Left forelimb (tissue), 1 donor: ENCODE measurements at regions not wholly inside any gene's neighbourhood (a gene's known extent, or its start where the extent isn't known, plus 50 kb on each side); places are given as distances from the start of the nearest gene placed in this dataset.

Experiments
- DNase-seq: peaks from one replicate; pipeline ENCODE4 v3.0.0-alpha.2; 2018; ENCODE audit warnings: low spot score

DNA sequence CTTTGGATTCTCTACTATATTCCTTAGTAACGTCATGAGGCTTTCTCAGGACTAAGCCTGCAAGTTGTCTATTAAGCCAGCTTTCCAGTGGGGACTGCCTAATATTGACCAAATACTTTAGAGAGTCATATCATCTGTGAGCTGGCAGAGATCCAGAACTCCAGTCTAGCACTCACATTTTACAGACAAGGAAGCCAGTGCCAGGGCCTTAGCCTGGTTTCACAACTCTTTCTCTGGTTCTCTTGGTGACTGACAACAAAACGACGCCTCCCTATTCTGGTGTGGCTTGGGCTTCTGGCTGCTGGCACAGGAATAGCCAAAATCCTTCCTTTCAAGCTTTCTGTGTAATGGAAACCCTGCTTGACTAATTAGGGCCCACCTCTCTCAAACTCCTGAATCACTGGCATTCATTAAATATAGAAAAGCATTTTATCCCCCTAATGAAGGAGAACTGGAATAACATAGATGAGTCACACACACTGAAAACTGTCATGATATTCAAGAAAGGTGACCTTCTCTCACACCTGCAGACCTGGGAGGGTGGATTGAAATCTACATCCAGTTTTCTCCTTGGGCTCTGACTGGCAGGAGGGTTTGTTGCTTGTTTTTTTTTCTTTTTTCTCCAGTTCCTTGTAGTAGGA, 75.2 kb upstream of the UBL3 start:
- DNase-seq, result no peak

DNA sequence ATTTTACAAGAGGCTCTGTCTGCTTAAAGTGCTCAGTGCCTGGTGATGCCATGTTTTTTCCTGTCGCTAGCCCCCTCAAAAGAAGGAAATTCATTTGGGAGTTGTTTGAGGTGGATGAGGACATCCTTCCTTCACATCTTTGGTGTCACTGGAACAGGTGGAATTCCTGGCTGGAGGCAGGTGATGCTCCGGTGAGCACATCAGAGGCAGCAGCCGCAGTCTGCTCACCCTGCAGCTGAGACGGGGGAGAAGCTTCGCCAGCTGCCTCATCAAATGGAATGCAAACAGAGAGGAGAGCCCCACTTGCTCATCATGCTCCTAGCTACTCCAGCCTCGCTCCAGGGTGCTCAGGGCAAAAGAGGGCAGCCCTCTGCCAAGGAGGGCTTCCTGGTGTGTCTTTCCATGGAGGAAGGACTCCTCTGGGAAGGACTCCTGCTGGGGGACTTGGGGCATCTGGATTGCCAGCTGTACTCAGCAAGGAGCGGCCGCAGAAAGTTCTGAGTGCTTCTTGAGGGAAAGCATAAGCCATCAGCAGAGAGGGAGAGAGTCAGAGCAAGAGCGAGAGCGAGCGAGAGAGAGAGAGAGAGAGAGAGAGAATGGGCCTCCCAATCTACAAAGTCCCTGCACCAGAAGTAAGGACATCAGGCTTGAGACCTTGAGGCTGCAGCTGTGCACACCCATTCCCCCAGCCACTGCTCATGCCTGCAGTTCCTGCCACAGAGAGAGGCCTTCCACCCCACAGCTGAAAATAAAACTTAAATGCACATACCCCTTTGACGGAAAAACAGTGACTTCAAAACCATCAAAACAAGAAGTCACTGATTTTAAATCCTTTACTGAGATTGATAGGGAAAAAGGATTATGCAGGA, 74.3 kb upstream of the UBL3 start:
- DNase-seq, result no peak

DNA sequence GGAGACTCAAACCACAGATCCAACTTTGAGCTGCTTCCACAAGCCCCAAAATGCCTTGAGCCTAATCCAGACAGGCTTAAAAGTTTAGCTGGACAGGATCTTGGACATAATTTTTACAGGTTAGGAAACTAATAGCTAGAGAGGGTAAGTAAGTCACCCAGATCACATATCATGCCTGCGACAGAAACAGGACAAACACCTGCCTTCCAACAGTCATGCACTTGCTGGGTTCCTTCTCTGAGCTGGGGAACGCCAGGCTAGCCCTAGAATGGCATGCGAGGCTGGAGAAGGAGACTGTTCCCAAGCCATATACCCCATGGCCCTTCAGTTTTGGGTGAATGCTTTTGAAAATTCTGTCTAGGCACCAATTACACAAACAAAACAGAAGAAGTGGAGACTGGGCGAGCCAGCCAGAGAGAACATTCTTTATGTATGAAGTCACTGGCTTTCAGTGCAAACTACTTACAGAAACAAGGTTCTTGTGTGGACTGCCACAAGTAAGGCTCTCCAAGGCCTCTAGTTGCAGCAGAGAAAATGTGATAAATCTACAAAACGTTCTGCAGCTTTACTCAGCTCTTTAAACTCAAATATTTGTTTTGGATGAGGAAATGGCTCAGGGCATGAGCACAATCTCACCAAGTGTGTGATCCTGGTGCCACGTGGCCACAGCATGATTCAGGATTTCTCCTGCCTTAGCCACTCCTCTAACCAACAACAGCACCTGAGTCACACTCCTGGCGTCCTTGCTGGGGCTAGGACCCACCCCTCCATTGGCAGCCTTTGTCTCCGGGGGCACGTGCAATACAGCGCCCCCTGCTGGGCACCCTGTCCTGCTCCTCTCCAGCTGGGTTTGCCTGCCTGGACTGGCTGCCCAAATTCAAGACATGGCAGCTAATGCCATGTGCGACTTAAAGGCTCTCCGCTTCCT, 73.4 kb upstream of the UBL3 start:
- no peak for DNase-seq

DNA sequence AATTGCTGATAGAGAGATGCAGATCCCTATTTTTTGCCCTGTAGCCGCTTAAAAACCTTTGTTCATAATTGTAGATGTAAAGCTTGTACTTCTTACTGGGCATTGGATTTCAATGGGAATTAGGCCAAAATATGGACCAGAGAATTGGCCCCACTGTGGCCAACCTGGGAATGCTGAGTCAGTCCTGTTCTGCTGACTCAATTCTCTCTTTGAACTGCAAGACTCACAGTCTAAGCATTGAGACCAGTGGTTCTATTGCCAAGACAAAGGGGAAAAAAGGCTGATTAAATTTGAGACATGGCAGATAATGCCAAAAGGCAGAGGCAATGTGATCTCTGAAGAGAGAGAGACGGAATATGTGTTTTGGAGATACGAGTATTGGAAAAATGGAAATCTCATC, 72.5 kb upstream of the UBL3 start:
- DNase-seq, result no peak

DNA sequence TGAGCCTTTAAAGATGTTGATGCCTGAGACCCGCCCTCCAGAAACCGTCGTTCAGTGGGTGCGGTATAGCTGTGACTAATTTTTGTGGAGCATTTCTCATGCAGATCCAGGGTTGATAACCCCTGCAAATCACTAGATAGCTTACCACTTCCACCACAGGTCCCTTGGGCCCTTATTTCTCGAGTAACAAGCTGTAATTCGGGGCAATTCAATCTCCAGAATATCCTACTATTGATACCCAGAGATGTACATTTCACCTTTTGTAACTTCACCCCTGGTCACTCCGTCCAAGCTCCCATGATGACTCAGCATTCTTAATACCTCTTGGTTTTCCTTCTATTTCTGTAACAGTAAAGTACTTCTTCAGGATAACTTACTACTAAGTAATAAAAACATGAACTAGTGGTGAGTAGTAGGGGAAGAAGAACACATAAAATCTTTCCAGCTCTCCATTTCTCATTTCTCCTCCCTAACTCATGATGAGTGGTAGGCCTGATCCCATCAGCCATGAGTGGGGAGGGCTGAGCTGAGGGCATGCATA, 71.9 kb upstream of the UBL3 start:
- no peak for DNase-seq

DNA sequence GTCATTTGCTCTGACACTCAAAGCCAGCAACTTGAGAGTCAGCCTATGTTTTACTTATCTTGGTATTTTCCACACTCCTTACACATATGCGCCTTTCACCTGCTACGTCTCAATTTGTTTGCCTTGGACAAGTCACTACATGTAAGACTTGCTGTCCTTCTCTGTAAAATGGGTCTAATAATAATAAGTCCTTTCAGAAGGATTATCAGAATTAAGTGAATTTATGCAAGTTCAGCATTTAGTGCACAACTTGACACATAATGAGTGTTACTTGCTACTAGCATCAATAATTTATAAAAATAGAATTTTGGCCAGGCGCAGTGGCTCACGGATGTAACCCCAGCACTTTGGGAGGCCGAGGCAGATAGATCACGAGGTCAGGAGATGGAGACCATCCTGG, 71.1 kb upstream of the UBL3 start:
- no peak for DNase-seq

DNA sequence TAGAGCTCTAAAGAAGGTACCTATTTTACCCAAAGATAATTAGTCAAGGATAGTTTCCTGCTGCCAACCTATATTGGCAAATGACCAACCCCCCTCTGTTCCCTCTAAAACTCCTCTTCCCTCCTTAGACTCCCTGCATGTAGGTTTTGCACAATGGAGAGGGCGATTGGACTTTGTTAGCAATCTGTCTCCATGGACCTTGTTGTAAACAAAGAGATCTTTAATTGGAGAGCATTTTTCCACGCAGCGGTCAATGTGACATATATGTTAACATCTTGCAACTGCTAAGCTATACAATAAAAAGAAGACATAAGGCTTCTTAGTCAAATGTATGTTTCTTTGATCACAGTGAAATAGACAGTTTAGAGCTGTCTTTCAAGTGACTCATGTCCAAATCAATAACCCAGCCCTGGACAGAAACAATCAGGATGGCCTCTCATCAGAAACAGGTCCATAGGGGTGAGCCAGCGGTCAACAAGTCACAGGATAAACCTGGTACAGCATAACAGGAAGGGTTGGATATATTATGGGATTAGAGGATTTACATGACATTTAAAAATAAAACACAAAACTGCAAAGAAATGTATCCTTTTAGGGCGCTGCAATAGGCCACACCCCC, 69.7 kb upstream of the UBL3 start:
- DNase-seq, result no peak

DNA sequence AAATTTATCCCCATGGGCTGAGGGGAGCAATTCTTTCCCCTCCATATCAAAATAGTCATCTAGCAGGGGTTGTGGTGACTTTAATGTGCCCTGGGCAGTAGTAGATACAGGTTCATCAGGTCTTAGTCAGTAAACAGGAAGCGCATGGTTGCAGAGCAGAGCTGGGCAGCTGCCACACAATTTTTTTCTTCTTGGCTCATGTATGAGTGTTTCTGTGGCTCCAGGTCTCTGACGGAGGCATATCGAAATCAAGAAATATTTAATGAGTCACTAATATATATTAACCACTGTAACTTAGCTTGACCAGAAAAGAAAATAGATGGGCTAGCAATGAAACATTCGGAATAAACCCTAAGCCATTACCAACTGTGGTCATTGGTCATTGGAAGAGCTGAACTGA, 68.4 kb upstream of the UBL3 start:
- no peak for DNase-seq

DNA sequence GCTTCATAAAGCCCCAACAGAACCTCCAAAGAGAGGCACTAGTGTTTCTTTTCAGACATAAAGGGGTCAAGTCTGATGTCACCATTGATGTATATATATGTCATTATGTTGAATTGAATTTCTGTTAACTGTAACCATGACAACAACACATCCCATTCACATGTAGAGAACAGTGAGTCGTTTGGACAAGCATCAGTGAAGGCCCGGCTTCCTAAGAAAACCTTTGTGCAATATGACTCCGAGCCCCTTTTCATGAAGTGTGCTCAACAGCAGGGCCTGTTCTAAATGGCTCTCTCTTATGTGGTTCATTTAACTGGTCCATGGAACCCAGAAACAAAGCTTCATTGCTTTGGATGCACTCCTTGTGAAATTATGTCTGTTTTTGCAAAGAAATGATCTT, 67.2 kb upstream of the UBL3 start:
- no peak for DNase-seq

DNA sequence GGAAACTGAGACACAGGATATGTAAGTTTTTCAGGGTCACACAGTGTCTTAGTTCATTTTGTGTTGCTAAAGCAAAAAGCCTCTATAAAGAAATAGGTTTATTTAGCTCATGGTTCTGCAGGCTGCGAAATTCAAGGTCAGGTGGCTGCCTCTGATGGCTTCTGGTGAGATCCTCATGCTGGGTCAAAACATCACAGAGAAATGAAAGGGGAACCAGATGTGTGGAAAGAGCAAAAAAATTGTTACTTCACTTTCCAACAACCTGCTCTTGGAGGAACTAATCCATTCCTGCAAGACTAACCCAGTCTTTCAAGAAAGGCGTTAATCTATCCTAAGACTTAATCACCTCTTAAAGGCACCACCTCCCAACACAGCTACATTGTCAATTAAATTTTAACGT, 64.2 kb upstream of the UBL3 start:
- DNase-seq, result no peak

DNA sequence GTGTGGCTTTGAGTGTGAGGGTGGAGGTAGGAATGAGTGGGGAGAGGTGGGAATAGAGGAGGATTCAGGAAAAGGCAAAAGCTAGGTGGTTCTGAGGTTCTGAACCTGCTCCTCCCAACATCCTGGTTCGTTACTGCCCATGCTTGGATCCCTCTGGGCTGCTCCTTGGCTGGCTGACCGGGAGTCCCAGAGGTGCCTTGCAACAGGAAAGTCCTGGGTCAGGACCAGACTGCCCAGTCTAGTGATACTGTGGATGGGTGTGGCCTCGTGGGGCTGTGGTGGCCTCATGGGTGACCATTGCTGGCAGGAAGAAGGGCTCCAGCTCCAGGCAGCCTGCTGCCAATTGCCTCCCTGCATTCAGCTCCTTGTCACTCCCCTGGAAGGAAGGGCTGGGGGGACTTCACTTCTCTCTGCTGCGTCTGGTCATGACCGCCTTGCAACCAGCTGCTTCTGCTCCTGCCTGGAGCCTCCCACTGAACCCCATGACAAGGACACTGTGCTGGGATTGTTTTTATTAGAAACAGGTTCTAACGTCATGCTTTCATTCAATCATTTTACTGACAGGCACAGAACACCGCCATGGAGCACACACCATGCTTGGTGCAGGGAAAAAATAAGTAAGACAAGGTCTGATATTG, 61.5 kb upstream of the UBL3 start:
- DNase-seq, result no peak

DNA sequence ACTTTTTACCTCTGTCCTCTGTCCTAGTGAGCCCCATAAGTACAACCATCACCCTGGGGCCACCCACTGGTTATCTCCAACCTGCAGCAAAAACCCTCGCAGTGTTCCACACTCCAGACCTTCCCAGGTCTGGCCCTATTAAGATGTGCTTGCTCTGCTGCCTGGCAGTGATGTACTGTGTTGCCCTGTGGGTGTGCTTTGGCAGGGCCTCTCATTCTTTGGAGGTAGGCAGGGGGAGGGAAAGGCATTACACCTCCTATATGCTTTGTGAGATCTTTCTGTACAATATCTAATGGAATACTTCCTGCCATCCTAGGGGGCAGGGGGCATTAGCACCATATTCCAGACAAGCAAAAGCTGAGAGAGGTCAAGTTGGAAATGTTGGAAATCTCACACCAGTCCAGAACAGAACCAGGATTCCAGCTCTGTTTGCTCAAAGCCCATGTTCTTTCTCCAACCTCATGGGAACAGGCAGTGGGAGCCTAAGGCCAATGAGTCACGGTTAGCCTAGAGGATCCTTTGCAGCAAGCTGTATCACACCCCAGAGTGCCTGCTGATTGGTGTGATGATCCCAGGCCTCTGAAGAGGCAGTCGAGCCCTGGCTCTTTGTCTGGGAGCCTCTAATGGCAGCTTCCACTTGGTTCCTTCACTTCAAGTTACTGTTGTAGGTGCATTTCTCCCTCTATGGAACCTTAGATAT, 59.7 kb upstream of the UBL3 start:
- no peak for DNase-seq

DNA sequence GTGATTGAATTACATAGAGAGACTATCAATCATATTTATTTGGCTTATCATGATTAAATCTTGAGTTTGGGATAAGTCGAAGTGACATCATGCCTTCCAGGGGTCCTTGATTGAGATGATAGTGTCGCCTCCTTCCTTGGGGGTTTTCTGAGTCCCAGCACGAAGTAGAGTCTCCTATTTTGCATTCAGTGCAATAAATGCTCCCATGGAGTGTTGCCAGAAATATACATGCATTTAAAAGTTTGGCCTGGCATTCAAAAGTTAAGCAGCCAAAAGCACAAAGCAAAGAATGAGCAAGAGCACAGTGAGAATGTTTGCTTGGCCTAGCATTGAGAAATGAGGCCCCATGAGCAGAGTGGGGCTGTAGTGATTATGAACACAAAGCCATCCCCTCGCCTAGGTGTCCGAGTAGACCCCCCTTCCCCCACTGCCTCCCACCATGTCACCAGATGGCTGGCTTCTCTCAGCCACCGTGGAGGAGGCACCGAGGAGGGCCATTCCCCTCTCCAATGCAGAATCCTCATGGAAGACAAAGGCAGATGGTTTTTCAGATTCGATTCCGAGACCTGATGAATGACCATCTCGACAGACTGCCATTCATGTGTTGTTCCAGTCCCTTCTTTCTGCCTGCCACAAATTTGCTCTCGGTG, 58.8 kb upstream of the UBL3 start:
- DNase-seq, result no peak

DNA sequence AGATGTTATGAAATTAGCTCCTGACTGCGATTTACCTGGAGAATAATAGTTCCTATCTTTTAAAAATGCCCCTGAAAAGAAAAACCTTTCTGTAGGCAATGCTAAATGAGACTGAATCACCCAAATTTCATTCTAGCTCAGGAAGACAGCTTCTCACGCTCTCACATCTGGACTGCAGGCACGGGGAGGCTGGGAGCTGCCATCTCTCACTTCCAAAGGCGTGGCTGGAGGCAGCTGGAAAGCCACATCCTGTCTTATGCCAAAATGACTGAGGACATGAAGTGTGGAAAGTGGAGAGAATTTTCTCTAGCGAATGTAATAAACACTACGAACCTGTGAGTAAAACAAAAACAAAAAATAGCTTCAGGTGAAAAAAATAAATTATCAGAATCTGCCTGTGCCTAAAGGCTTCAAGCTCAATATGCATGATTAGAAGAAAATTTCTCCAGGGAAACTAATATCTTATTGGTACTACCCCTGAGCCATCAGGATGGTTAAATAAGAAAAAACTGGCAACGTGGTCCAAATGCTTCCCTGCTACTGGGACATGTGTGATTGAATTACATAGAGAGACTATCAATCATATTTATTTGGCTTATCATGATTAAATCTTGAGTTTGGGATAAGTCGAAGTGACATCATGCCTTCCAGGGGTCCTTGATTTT, 58.1 kb upstream of the UBL3 start:
- DNase-seq, result no peak

DNA sequence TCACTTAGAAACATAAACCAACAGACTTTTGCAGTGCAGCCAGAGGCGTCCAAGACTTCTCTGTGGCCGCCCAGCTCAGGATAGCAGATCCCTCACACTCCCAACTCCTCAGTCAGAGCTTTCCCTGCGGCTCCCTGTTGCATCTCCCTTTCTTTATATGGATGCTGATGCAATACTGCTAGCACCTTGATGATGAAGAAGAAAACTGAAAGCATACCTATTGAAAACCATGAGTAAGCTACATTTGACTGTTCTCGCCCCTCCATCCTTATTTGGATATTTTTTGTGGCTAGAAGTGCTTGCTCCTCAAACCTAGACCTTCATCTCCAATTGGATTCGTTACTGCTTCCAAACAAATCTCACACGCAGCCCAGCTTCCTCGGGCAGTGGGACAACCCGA, 57.3 kb upstream of the UBL3 start:
- DNase-seq, result no peak

DNA sequence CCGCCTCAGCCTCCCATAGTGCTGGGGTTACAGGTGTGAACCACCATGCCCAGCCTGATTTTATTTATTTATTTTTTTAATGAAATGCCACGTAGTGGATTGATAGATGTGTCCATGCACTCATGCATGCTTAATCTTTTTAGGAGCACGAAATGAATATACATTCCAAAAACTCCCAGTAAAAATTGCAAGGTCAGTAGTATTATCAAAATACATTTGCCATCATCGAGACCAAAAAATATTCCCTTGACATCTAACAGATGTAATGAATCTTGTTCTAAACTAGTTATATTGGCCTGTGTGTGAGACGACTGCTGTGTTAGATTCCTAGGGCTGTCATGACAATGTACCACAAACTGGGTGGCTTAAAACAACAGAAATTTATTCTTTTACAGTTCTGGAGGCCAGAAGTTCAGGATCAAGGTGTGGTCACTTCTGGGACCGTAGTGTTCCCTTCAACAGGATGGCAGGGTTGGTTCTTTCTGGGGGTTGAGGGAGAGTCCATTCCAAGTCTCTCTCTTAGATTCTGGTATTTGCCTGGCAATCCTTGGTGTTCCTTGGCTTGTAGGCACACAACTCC, 56.1 kb upstream of the UBL3 start:
- no peak for DNase-seq

DNA sequence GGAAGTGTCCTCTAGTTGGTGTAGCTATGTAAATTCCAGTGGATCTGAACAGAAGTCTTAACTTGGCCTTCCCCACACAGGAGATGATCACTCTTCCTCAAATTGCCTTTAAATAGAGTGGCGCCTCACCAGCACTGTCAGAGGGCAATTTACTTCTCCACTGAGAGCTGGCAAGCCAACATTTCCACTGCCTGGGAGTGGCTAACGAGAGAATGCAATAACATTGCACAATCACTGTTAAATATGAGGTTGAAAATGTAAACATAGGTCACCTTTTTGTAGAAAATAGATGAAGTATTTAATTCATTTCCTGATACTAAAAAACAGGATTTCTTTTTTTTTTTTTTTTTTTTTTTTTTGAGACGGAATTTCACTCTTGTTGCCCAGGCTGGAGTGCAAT, 55.4 kb upstream of the UBL3 start:
- no peak for DNase-seq

DNA sequence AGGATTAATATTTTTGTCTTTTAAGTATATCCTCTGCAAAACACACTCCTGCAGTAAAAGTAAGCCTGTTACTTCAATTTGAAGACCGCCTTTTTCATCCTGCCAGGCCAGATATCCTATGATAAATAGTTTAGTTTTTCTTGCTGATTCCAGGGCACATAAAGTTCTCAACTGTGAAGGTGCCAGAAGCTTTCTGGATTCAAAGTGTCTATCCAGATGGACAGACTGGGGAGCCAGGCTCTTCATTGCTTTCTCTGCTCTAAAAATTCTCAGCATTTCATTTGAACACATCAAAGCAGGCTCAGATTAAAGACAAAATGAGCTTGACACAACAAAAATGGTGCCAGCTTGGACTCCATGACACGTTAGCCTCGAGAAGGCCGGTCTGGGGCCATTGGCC, 53.6 kb upstream of the UBL3 start:
- no peak for DNase-seq

DNA sequence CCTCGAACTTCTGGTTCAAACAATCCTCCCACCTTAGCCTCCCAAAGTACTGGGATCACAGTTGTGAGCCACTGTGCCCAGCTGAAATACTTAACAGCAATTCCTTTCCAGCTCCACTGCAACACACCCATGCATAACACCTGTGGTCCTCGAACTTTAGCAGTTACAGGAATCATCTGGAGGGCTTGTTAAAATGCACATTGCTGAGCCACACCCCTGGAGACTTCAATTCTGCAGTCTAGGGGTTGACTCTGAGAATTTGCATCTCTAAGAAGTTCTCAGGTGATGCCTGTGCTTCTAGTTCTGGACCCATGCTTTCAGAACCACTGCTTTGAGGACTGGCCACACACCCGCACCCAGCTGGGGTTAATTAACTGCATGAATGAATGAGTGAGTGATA, 53.1 kb upstream of the UBL3 start:
- DNase-seq, result no peak
